ENCODE measurements at regions not wholly inside any gene's neighbourhood (a gene's known extent, or its start where the extent isn't known, plus 50 kb on each side); places are given as distances from the start of the nearest gene placed in this dataset.
"Not testable (repeated sequence)": the region's sequence is repeated elsewhere in the genome, so short reads cannot be mapped to it uniquely, and the experiment has no call there.

GRCh38 chr4:132218406-132218805 is 930.7 kb upstream of the PCDH10 start:
- no peak overlapping the region for H3K4me2 ChIP-seq (ENCODE audit: low read length)
- H3K27ac ChIP-seq (ENCODE audit: low read length), result no peak overlapping the region
- H3K27me3 ChIP-seq (ENCODE audit: insufficient read depth, low read depth, low read length), result no peaks in the 10 kb centered on the region
- H3K4me3 ChIP-seq (ENCODE audit: low read length), result no peak overlapping the region
- TF ChIP-seq REST (IDR thresholded peaks at IDR 0.05; ENCODE audit: borderline replicate concordance), result no peak
- TF ChIP-seq CTCF (IDR thresholded peaks at IDR 0.05; ENCODE audit: poor library complexity, severe bottlenecking), result no peak
- no peak for TF ChIP-seq TAF1 (IDR thresholded peaks at IDR 0.05; ENCODE audit: low read depth)
- TF ChIP-seq RAD21 (conservative IDR thresholded peaks at IDR 0.05), result no peak
- TF ChIP-seq EZH2 (IDR thresholded peaks at IDR 0.05; ENCODE audit: borderline replicate concordance, insufficient read depth, low read length, poor library complexity, severe bottlenecking), result no peak
- no peak for TF ChIP-seq SMC3 (conservative IDR thresholded peaks at IDR 0.05; ENCODE audit: poor library complexity)
- TF ChIP-seq MXI1 (conservative IDR thresholded peaks at IDR 0.05; ENCODE audit: poor library complexity, severe bottlenecking), result no peak
- TF ChIP-seq POLR2AphosphoS5 (IDR thresholded peaks at IDR 0.05), result no peak
- no peak for TF ChIP-seq EP300 (conservative IDR thresholded peaks at IDR 0.05; ENCODE audit: poor library complexity, severe bottlenecking)
- no peaks in the 10 kb centered on the region for H3K36me3 ChIP-seq (ENCODE audit: insufficient read depth, low read length)
- H3K9me2 ChIP-seq (ENCODE audit: insufficient read depth, low read length), result no peaks in the 10 kb centered on the region
- no peak overlapping the region for H2AFZ ChIP-seq (ENCODE audit: low read depth, low read length)
- peaks cover 3% of the 10 kb centered on the region for H3K9me3 ChIP-seq (ENCODE audit: low read length)
- H3K9ac ChIP-seq (ENCODE audit: low read length), result no peak overlapping the region
- H3K79me2 ChIP-seq (replicated peaks; ENCODE audit: insufficient read depth, low read length), result no peaks in the 10 kb centered on the region
- H3F3A ChIP-seq (ENCODE audit: insufficient read depth, low read length, poor library complexity, severe bottlenecking), result no peaks in the 10 kb centered on the region
- no peaks in the 10 kb centered on the region for H4K20me1 ChIP-seq (ENCODE audit: insufficient read depth)

- Histone ChIP-seq H3K4me3 (ENCODE audit: low read length) (no peak overlapping the region), H3K9ac (ENCODE audit: low read length) (no peak overlapping the region), H3K27me3 (ENCODE audit: insufficient read depth, low read depth, low read length) (no peaks in the 10 kb centered on the region), H3K36me3 (ENCODE audit: insufficient read depth, low read length) (no peaks in the 10 kb centered on the region), H4K20me1 (ENCODE audit: insufficient read depth) (no peaks in the 10 kb centered on the region), H3F3A (ENCODE audit: insufficient read depth, low read length, poor library complexity, severe bottlenecking) (no peaks in the 10 kb centered on the region), H3K27ac (ENCODE audit: low read length) (no peak overlapping the region), H3K4me2 (ENCODE audit: low read length) (no peak overlapping the region), H3K9me3 (ENCODE audit: low read length) (peaks cover 5% of the 10 kb centered on the region), H2AFZ (ENCODE audit: low read depth, low read length) (no peak overlapping the region), H3K9me2 (ENCODE audit: insufficient read depth, low read length) (no peaks in the 10 kb centered on the region), H3K79me2 (replicated peaks; ENCODE audit: insufficient read depth, low read length) (no peaks in the 10 kb centered on the region)
- TF ChIP-seq TAF1 (IDR thresholded peaks at IDR 0.05; ENCODE audit: low read depth), result no peak
- no peak for TF ChIP-seq MXI1 (conservative IDR thresholded peaks at IDR 0.05; ENCODE audit: poor library complexity, severe bottlenecking)
- TF ChIP-seq RAD21 (conservative IDR thresholded peaks at IDR 0.05), result no peak
- TF ChIP-seq REST (IDR thresholded peaks at IDR 0.05; ENCODE audit: borderline replicate concordance), result no peak
- no peak for TF ChIP-seq POLR2AphosphoS5 (IDR thresholded peaks at IDR 0.05)
- TF ChIP-seq EP300 (conservative IDR thresholded peaks at IDR 0.05; ENCODE audit: poor library complexity, severe bottlenecking), result no peak
- TF ChIP-seq EZH2 (IDR thresholded peaks at IDR 0.05; ENCODE audit: borderline replicate concordance, insufficient read depth, low read length, poor library complexity, severe bottlenecking), result no peak
- no peak for TF ChIP-seq SMC3 (conservative IDR thresholded peaks at IDR 0.05; ENCODE audit: poor library complexity)
- TF ChIP-seq CTCF (IDR thresholded peaks at IDR 0.05; ENCODE audit: poor library complexity, severe bottlenecking), result no peak
These were observed 921.8 kb upstream of the PCDH10 start for GRCh38 chr4:132227151-132227856.

GRCh38 chr4:132227857-132228165 is 921.3 kb upstream of the PCDH10 start:
- H3K4me2 ChIP-seq (ENCODE audit: low read length); H3K36me3 ChIP-seq (ENCODE audit: insufficient read depth, low read length); H3K9me3 ChIP-seq (ENCODE audit: low read length); H4K20me1 ChIP-seq (ENCODE audit: insufficient read depth); H3K27ac ChIP-seq (ENCODE audit: low read length); H3K4me3 ChIP-seq (ENCODE audit: low read length); H3K79me2 ChIP-seq (replicated peaks; ENCODE audit: insufficient read depth, low read length); H2AFZ ChIP-seq (ENCODE audit: low read depth, low read length); H3F3A ChIP-seq (ENCODE audit: insufficient read depth, low read length, poor library complexity, severe bottlenecking); H3K9me2 ChIP-seq (ENCODE audit: insufficient read depth, low read length); H3K27me3 ChIP-seq (ENCODE audit: insufficient read depth, low read depth, low read length); H3K9ac ChIP-seq (ENCODE audit: low read length): not testable (repeated sequence)
